ENCODE measurements at regions not wholly inside any gene's neighbourhood (a gene's known extent, or its start where the extent isn't known, plus 50 kb on each side); places are given as distances from the start of the nearest gene placed in this dataset.

GRCh38 chr4:187232796-187233195, 509.1 kb upstream of the FAT1 start:
- TF ChIP-seq CTCF (IDR thresholded peaks at IDR 0.05), result no peak
- TF ChIP-seq EZH2 (IDR thresholded peaks at IDR 0.05), result no peak
- no peak for TF ChIP-seq EZH2phosphoT487 (IDR thresholded peaks at IDR 0.05)

Data from neural progenitor cell (in vitro differentiated cells).